Trophoblast cell (in vitro differentiated cells and primary cell): ENCODE measurements at regions not wholly inside any gene's neighbourhood (a gene's known extent, or its start where the extent isn't known, plus 50 kb on each side); places are given as distances from the start of the nearest gene placed in this dataset.

Source experiments
- DNase-seq, 2 donors: peaks; one replicate each; pipeline ENCODE4 v3.0.0-alpha.2; 2016
- H2AFZ ChIP-seq: 2 replicates; pipeline ENCODE4 v1.6.1; 2013; ENCODE audit warnings: low read length, moderate library complexity, mild to moderate bottlenecking; ENCODE audit not compliant: insufficient read depth, poor library complexity
- H2AK5ac ChIP-seq: 2 replicates; pipeline ENCODE4 v1.6.1; 2013; ENCODE audit warnings: mild to moderate bottlenecking, low read length
- H2BK120ac ChIP-seq: 2 replicates; pipeline ENCODE4 v1.6.1; 2013; ENCODE audit warnings: low read length, mild to moderate bottlenecking, moderate library complexity; ENCODE audit not compliant: insufficient read depth, poor library complexity
- H2BK12ac ChIP-seq: 2 replicates; pipeline ENCODE4 v1.6.1; 2013; ENCODE audit warnings: mild to moderate bottlenecking, low read length, moderate library complexity
- H2BK5ac ChIP-seq: 2 replicates; pipeline ENCODE4 v1.6.1; 2013; ENCODE audit warnings: low read length, low read depth, moderate library complexity, mild to moderate bottlenecking; ENCODE audit not compliant: poor library complexity
- H3K14ac ChIP-seq: 2 replicates; pipeline ENCODE4 v1.6.1; 2013; ENCODE audit warnings: mild to moderate bottlenecking, low read length
- H3K18ac ChIP-seq: 2 replicates; pipeline ENCODE4 v1.6.1; 2013; ENCODE audit warnings: mild to moderate bottlenecking, low read length
- H3K23ac ChIP-seq: 2 replicates; pipeline ENCODE4 v1.6.1; 2013; ENCODE audit warnings: low read length
- H3K27ac ChIP-seq: 2 replicates; pipeline ENCODE4 v1.5.1; 2013; ENCODE audit warnings: low read depth, mild to moderate bottlenecking, inconsistent platforms, low read length, moderate library complexity
- H3K27me3 ChIP-seq: 2 replicates; pipeline ENCODE4 v1.6.1; 2013; ENCODE audit warnings: inconsistent platforms, mild to moderate bottlenecking, low read length, moderate library complexity; ENCODE audit not compliant: insufficient read depth
- H3K36me3 ChIP-seq, 2 experiments: 1 replicate in 1 of 2; 2 replicates in 1 of 2; pipeline ENCODE4 v1.6.1; 2013; ENCODE audit warnings: low read length in 2 of 2, mild to moderate bottlenecking in 2 of 2, moderate library complexity in 1 of 2; ENCODE audit not compliant: insufficient read depth in 2 of 2, control insufficient read depth in 1 of 2
- H3K4ac ChIP-seq: 2 replicates; pipeline ENCODE4 v1.6.1; 2013; ENCODE audit warnings: low read depth, mild to moderate bottlenecking, low read length, moderate library complexity
- H3K4me1 ChIP-seq, 2 experiments: 1 replicate in 1 of 2; 2 replicates in 1 of 2; pipeline ENCODE4 v1.6.1; 2013; ENCODE audit warnings: low read length in 2 of 2, mild to moderate bottlenecking in 2 of 2, moderate library complexity in 1 of 2; ENCODE audit not compliant: insufficient read depth in 2 of 2, control insufficient read depth in 1 of 2
- H3K4me2 ChIP-seq: 2 replicates; pipeline ENCODE4 v1.6.1; 2013; ENCODE audit warnings: inconsistent platforms, mild to moderate bottlenecking, low read length, moderate library complexity
- H3K4me3 ChIP-seq: 2 replicates; pipeline ENCODE4 v1.5.1; 2013; ENCODE audit warnings: mild to moderate bottlenecking, low read depth, low read length, inconsistent platforms
- H3K79me1 ChIP-seq: one replicate; pipeline ENCODE4 v1.6.1; 2013; ENCODE audit warnings: low read length
- H3K79me2 ChIP-seq: 2 replicates; pipeline ENCODE4 v1.6.1; 2013; ENCODE audit warnings: low read length, mild to moderate bottlenecking; ENCODE audit not compliant: control insufficient read depth, insufficient read depth, poor library complexity
- H3K9ac ChIP-seq: 2 replicates; pipeline ENCODE4 v1.6.1; 2013; ENCODE audit warnings: mild to moderate bottlenecking, low read length
- H3K9me3 ChIP-seq: 2 replicates; pipeline ENCODE4 v1.6.1; 2013; ENCODE audit warnings: low read depth, mild to moderate bottlenecking, control low read depth, inconsistent platforms, low read length; ENCODE audit not compliant: insufficient read depth
- H4K12ac ChIP-seq: 2 replicates; pipeline ENCODE4 v1.6.1; 2013; ENCODE audit warnings: low read depth, mild to moderate bottlenecking, low read length, moderate library complexity
- H4K8ac ChIP-seq: 2 replicates; pipeline ENCODE4 v1.6.1; 2013; ENCODE audit warnings: low read depth, mild to moderate bottlenecking, low read length, moderate library complexity
- H4K91ac ChIP-seq: one replicate; pipeline ENCODE4 v1.6.1; 2013; ENCODE audit warnings: low read depth, mild to moderate bottlenecking, low read length, moderate library complexity
- WGBS: extraction: QIAGEN DNeasy Blood & Tissue Kit; methylation state at CpG from one replicate; pipeline ENCODE4 v1.1.7; 2013; ENCODE audit warnings: missing lambda C conversion rate; ENCODE audit not compliant: insufficient read length, insufficient coverage; ENCODE audit errors: extremely low coverage; 5-methylcytosine and 5-hydroxymethylcytosine counted together

- H3K4me2 ChIP-seq = no peak overlapping the region
- no peak overlapping the region for H3K14ac ChIP-seq
- H3K18ac ChIP-seq = no peak overlapping the region
- no peaks in the 10 kb centered on the region for H3K79me2 ChIP-seq
- H3K4ac ChIP-seq = no peak overlapping the region
- peaks cover under 1% of the 10 kb centered on the region for H3K9me3 ChIP-seq
- no peak overlapping the region for H4K8ac ChIP-seq
- WGBS = no CpG with 5 or more reads among the region's 3 CpGs
- no peak overlapping the region for H3K23ac ChIP-seq
- no peak for DNase-seq
- H2BK5ac ChIP-seq = no peak overlapping the region
- no peak overlapping the region for H2AK5ac ChIP-seq
- no peaks in the 10 kb centered on the region for H3K36me3 ChIP-seq
- no peak overlapping the region for H4K91ac ChIP-seq
- no peak overlapping the region for H2BK12ac ChIP-seq
- H3K9ac ChIP-seq = no peak overlapping the region
- peaks cover 0 to 2% of the 10 kb centered on the region in 2 experiments for H3K4me1 ChIP-seq
- H3K79me1 ChIP-seq = no peaks in the 10 kb centered on the region
- no peak overlapping the region for H3K4me3 ChIP-seq
- H3K27me3 ChIP-seq = no peaks in the 10 kb centered on the region
- H2AFZ ChIP-seq = no peak overlapping the region
- H3K27ac ChIP-seq = no peak overlapping the region
- H2BK120ac ChIP-seq = no peak overlapping the region
- H4K12ac ChIP-seq = no peak overlapping the region
Measured at GRCh38 chr2:136255127-136255526, 137.2 kb upstream of the CXCR4 start.

DNA sequence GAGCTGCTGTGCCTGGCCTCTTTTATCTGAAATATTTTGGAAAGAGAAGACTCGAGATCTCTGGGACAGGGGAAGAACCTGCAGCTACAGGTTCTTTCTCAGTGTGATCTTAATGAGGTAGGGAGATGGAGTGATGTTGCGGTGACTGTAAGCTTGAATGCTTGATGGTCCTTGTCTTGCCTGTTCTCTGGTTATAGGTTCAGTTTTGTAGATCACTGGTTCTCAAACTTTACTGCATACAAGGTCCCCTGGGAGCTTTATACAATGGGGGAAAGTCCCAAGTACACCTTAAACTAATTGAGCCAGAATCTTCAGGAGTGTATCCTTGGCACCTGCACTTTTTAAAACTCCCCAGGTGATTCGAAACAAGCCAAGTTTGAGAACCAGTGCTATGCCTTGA, 136.7 kb upstream of the CXCR4 start:
- no peak overlapping the region for H2BK5ac ChIP-seq
- H3K36me3 ChIP-seq = no peaks in the 10 kb centered on the region
- H2AK5ac ChIP-seq = no peak overlapping the region
- no peak overlapping the region for H2AFZ ChIP-seq
- H3K9me3 ChIP-seq = peaks cover 2% of the 10 kb centered on the region
- H3K4me1 ChIP-seq = peaks cover 0 to 2% of the 10 kb centered on the region in 2 experiments
- no peak overlapping the region for H4K12ac ChIP-seq
- DNase-seq = no peak
- H3K23ac ChIP-seq = no peak overlapping the region
- H3K27ac ChIP-seq = no peak overlapping the region
- no peak overlapping the region for H3K18ac ChIP-seq
- no peak overlapping the region for H3K4ac ChIP-seq
- H3K79me2 ChIP-seq = no peaks in the 10 kb centered on the region
- no peak overlapping the region for H3K9ac ChIP-seq
- no peak overlapping the region for H2BK120ac ChIP-seq
- no peak overlapping the region for H3K4me2 ChIP-seq
- no peaks in the 10 kb centered on the region for H3K79me1 ChIP-seq
- no peak overlapping the region for H4K91ac ChIP-seq
- H2BK12ac ChIP-seq = no peak overlapping the region
- no peaks in the 10 kb centered on the region for H3K27me3 ChIP-seq
- H4K8ac ChIP-seq = no peak overlapping the region
- H3K4me3 ChIP-seq = no peak overlapping the region
- H3K14ac ChIP-seq = no peak overlapping the region
- WGBS = no CpG with 5 or more reads among the region's 3 CpGs

DNA sequence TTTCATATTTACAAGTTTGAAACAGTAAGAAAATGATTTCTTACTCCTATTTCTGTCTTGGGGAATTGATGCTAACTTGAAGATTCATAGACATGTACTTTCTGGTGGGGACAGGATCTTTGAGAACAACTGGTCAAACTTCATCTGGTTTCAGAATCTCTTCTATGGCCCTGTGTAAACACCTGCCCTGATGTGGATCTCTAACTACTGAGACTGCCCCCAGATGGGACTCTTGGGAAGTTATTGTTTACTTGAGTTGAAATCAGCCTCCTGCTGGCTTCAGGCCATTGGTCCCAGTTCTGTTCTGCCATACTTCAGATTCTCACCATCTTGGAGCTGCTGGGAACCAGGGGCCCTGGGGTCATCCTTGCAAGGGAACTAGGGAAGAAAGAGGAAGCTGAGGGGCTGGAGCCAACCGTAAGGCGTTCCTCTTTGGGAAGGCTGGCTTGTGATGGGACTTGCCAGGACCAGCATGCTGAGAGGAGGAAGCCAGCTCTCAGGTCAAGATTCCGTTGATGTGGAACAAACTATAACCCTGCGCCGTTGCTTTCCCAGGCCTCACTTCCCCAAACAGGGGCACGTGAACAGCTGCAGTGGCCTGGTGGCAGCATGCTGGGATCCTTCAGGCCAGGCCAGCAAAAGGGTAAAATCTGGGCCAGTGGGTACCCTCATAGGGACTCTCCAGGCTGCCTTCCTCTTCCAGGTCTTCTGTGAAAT, 135.5 kb upstream of the CXCR4 start:
- Histone ChIP-seq H3K79me2 (no peaks in the 10 kb centered on the region), H3K4me2 (no peak overlapping the region), H3K4ac (no peak overlapping the region), H2BK120ac (no peak overlapping the region), H3K27ac (no peak overlapping the region), H4K12ac (no peak overlapping the region), H3K18ac (no peak overlapping the region), H2BK12ac (no peak overlapping the region), H3K36me3 (no peaks in the 10 kb centered on the region), H2BK5ac (no peak overlapping the region), H3K9ac (no peak overlapping the region), H3K4me3 (no peak overlapping the region), H2AFZ (no peak overlapping the region), H3K9me3 (peaks cover 2% of the 10 kb centered on the region), H3K27me3 (no peaks in the 10 kb centered on the region), H4K91ac (no peak overlapping the region), H3K4me1 (peaks cover 0 to 2% of the 10 kb centered on the region in 2 experiments), H3K23ac (no peak overlapping the region), H3K79me1 (no peaks in the 10 kb centered on the region), H3K14ac (no peak overlapping the region), H2AK5ac (no peak overlapping the region), H4K8ac (no peak overlapping the region)
- DNase-seq = no peak
- WGBS = no CpG with 5 or more reads among the region's 6 CpGs

DNA sequence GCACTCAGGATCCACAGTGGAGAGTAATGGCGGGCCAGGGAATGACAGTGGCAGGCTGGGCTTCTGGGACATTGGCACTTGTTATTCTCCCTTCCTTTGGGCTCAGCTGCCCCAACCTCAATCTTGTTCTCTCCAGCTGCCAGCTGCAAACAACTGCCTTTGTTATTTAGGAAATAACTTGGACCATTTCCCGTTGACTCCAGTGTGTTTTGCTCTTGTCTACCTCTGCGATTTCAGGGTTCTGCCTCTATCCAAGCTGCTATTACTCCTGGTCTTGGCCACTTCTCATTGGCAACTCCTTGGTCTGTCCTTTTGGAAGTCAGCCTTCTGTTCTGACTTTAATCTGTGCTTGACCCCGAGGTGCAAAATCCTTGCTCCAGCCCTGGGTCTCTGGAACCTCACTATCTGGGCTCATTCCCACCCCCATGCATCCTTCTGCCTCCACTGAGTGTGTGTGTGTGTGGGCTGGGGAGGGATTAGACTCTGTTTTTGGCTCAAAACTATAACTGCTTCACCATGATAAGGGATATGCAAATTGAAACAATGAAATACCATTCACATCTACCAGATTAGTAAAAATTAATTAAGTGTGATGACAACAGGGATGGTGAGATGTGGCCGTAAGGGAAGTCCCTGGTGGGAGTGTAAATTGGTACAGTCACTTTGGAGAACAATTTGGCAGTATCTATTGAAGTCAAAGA, 134.1 kb upstream of the CXCR4 start:
- no peaks in the 10 kb centered on the region for H3K79me2 ChIP-seq
- H3K23ac ChIP-seq = no peak overlapping the region
- H4K12ac ChIP-seq = no peak overlapping the region
- H3K36me3 ChIP-seq = no peaks in the 10 kb centered on the region
- no CpG with 5 or more reads among the region's 5 CpGs for WGBS
- H3K9me3 ChIP-seq = peaks cover 2% of the 10 kb centered on the region
- DNase-seq = no peak
- H2BK5ac ChIP-seq = no peak overlapping the region
- H3K27ac ChIP-seq = no peak overlapping the region
- no peak overlapping the region for H3K14ac ChIP-seq
- no peaks in the 10 kb centered on the region for H3K79me1 ChIP-seq
- no peak overlapping the region for H2BK12ac ChIP-seq
- no peak overlapping the region for H3K4ac ChIP-seq
- H3K27me3 ChIP-seq = no peaks in the 10 kb centered on the region
- no peak overlapping the region for H3K9ac ChIP-seq
- H3K4me1 ChIP-seq = no peaks in the 10 kb centered on the region
- H3K4me3 ChIP-seq = no peak overlapping the region
- H2BK120ac ChIP-seq = no peak overlapping the region
- no peak overlapping the region for H2AFZ ChIP-seq
- no peak overlapping the region for H2AK5ac ChIP-seq
- H4K91ac ChIP-seq = no peak overlapping the region
- H3K4me2 ChIP-seq = no peak overlapping the region
- H4K8ac ChIP-seq = no peak overlapping the region
- no peak overlapping the region for H3K18ac ChIP-seq
